SW 1271 (cell line): ENCODE measurements at regions not wholly inside any gene's neighbourhood (a gene's known extent, or its start where the extent isn't known, plus 50 kb on each side); places are given as distances from the start of the nearest gene placed in this dataset.

Source experiments
- DNase-seq, 2 experiments: peaks; one replicate each; lab custom pipeline; 2025; lab: John Stamatoyannopoulos, UW

DNA sequence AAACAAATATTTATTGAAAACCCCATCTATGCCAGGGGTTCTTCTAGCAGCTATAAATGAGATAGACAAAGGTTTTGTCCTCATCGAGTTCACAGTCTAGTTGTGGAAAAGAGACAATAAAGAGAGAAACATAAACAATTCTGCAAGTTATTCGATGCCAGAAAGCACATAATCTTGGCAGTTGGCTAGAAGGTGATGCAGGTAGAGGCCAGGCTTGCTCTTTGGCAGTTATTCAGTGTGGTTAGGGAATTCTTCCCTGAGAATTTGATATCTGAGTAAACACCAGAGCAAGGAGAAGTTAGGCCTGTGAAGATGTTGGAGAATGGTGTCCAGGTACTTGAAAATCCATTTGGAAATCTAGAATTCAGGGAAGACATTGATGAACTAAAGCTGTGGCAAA, 547.4 kb downstream of the SLC4A3 start:
- no peak for DNase-seq

DNA sequence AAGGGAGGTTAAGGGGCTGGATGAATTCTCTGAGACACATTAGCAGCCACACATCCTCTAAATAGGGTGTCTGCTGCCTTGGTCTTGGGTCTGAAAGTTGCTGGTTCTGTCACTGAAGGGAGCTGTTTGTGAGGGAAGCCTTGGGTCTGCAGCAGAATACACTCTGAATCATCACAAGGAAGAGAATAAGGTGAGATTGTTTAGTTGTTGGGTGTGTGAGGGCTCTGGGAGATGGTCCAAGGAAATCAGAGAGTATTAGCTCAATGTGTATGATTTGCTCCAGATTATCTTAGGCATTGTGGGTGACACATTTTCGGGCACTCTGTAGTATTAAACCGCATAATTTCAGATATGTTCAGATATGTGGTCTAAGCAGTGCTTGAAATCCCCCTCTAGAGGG, 548.5 kb downstream of the SLC4A3 start:
- DNase-seq, result no peak

DNA sequence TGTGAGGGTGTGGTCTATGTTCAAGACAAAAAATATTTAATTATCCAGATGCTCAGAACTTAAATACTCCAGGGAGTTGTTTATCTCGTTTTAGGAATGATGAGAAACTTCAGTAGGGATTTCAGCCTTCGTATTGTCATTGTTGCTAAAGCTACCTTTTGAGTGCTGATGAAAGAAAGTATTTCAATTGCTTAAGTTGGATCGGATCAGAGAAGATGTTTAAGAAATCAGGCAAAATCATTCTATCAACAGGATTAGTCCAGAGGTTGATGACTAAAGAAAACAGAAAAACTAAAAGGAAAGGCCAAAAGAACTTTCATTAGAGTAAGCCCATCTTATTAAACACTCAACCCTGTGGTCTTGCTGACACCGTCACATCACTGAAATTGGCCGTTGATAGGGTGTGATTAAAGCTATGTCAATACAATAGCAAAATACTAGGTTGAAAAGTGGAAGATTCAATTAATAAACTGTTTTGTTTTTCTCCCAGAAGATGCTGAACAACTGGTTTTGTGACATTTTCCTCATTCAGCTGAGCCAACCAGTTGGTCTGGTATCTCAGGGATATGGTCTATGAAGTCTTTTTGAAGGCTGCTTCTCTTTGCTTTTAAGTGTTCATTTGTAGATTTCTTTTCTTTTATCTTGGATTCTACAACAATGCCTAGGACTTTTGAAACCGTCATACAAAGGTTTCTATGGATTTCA, 551.7 kb downstream of the SLC4A3 start:
- no peak for DNase-seq

GRCh38 chr2:220181165-220181564, 553.7 kb downstream of the SLC4A3 start:
- DNase-seq, result no peak

- DNase-seq, result no peak
Measured at GRCh38 chr2:220182790-220183189, 555.4 kb downstream of the SLC4A3 start.

DNA sequence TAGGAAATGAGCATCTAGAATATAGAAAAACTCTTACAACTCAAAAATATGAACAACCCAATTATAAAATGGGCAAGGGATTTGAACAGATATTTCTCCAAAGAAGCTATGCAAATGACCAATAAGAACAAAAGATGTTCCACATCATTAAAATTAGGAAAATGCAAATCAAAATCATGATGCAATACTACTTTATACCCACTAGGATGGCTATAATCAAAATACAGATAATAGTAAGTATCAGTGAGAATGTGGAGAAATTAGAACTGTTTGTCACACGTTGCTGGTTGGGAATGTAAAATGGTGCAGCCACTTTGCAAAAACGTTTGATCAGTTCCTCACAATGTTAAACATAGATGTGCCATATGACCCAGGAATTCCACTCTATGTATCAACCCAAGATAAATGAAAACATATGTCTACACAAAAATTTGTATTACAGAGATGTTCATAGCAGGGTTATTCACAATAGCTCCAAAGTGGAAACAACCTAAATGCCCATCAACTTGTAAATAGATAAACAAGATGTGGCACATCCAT, 558.4 kb downstream of the SLC4A3 start:
- no peak for DNase-seq

DNA sequence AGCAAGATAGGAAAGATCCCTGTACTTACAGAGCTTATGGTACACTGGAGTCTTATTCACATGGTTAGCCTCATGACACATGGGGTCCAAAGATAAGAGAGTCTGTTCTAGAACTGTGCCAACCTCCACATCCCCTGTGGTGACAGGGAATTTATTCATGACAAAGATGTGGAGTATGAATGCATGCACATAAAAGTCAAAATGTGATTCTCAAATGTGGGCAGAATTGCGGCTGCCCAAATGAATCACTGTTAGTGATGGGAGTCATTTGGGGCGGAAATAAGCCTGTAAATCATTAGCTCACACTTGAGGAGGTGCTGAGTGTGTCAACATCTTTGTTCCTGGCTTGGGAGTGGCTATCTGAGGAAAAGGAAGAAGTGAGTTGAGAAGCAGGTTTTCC, 560.6 kb downstream of the SLC4A3 start:
- no peak for DNase-seq

GRCh38 chr2:220191031-220191430, 563.6 kb downstream of the SLC4A3 start:
- no peak for DNase-seq

GRCh38 chr2:220191737-220192136, 564.3 kb downstream of the SLC4A3 start:
- no peak for DNase-seq

DNA sequence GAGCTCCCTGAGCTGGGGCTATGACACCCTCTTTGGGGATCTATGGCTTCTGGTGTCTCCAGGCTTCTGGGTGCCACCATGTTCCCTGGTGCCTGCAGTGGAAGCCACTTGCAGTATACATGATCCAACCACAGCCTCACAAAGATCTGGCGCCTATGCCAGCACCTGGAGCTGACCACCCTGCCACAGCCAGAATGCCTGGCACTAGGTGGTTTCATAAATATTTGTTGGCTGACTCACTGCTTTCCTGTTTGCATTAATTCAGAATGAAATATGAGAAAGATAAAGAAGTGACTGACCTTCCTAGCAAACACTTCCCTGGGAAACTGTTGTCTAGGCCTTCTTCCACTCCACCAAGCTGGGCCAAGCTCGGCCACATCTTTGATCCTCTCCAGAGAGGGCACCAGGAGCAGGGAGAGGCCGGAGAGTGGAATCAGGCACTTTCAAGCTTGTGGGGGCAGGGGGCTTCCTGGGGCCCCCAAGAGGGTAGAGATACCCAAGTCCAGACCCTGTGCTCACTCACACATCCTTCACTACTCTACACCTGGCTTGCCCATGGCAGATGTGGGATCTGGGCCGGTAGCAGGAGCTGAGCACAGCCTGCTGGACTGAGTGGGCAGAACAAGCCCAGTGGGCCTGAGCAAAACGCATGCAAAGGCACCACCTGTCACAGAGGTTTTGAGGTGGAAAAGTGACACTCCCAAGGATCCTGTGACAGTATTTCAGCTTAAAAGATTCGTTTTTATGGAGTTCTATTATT, 565.7 kb downstream of the SLC4A3 start:
- no peak for DNase-seq

DNA sequence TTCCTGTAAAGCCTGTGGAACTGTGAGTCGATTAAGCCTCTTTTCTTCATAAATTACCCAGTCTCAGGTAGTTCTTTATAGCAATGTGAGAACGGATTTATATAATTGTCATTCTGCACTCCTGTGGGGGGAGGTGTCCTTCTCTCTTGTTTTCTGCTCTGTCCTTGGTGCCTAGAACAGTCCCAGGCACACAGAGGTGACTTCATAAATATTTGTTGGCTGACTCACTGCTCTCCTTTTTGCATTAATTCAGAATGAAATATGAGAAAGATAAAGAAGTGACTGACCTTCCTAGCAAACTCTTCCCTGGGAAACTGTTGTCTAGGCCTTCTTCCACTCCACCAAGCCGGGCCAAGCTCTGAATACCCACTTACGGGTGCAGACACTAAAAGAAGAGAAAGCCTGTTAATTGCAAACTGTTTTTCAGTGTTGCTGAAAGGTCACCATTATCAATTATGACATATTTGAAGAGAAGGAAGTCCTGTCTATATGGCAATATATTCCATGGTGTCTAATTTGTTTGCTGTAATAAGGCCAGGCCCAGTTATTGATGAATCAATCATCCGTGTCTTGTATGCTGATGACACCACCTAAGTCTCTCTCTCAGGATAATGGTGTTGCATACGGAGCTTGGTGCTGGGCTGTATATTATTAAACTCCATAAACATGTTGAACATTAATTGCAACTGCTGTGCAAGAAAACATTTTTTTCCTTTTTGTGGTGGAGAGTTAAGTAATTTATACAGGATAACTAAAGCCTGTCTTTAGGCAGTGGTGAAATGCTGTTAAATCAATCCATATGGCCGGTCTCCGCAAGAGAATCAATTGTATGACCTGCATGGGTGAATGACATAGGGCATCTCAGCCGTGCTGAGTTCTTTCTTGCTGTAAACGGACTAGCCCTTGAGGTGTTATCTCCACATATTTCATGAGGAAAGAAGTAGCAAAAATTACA, 567.5 kb downstream of the SLC4A3 start:
- DNase-seq, result no peak

DNA sequence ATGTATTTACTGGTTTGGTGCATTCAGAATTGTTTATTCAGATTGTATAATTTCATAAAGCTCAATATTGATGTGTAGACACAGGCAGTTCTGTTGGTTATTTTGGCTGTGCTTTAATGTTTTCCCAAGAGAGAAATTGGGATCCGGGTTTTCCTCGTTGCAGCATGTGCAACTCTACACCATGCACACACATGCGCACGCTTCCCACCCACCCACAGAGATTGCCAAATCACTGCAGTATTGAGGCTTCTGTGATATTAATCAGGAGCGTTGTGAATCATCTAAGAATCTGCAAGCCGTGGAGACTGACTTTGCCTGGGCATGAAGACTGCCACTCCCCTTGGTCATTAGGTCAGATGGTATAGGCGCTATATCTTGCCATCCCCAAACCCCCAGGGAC, 571.5 kb downstream of the SLC4A3 start:
- no peak for DNase-seq

GRCh38 chr2:220202066-220202465, 574.6 kb downstream of the SLC4A3 start:
- DNase-seq, result no peak

- no peak for DNase-seq
Measured at GRCh38 chr2:220209093-220209492, 581.7 kb downstream of the SLC4A3 start.

GRCh38 chr2:220209751-220210150, 582.3 kb downstream of the SLC4A3 start:
- DNase-seq, result no peak

GRCh38 chr2:220212296-220213080, 585.1 kb downstream of the SLC4A3 start:
- DNase-seq, result no peak

DNA sequence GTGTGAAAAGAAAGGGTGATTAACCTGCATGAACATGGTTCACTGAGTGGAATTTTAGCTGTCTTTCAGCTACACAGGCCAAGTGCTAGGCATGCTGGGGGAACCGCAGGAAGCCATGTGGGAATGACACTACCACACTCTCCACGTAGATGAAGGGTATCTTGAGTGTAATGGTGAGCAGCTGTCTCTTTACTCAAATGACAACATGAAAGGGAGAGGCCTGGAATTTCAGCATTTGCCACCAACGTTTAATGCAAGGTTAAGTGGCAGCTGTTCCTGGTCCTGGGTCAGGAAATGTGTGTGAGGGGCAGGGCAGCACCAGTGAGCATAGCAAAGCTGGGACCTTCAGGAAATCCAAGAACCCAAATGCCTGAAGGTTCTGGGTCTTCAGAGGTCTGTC, 588.4 kb downstream of the SLC4A3 start:
- DNase-seq, result no peak

- no peak for DNase-seq
Measured at GRCh38 chr2:220219371-220219770, 591.9 kb downstream of the SLC4A3 start.

- DNase-seq, result no peak
Measured at GRCh38 chr2:220220009-220220408, 592.6 kb downstream of the SLC4A3 start.

- no peak for DNase-seq
Measured at GRCh38 chr2:220221992-220222391, 594.6 kb downstream of the SLC4A3 start.
